HG03378 (cell line): ENCODE measurements at regions not wholly inside any gene's neighbourhood (a gene's known extent, or its start where the extent isn't known, plus 50 kb on each side); places are given as distances from the start of the nearest gene placed in this dataset.

Source experiments
- ATAC-seq: cut with Tn5 transposase; IDR thresholded peaks from one replicate; pipeline ENCODE4 v1.9.1; 2021; ENCODE audit warnings: mild to moderate bottlenecking, moderate library complexity; ENCODE audit not compliant: unreplicated experiment

DNA sequence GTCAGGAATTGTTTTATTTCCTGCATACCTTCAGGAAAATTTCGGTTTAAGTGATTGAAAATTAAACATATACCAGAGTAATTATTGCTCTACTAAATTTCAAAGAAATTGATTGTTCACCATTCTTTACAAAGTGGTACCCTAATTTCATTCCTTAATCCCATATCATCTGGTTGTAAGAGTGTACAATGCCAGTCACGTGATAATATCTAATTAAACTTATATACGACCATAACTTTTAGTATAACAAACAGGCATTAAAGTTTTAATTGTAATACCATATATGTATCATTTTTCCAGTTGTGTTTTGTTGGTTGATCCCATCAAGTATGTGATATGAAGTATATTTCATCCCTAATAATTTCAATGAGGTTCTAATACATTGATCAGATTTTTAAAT is 74.8 kb upstream of the PLSCR5 start:
- no peak for ATAC-seq

DNA sequence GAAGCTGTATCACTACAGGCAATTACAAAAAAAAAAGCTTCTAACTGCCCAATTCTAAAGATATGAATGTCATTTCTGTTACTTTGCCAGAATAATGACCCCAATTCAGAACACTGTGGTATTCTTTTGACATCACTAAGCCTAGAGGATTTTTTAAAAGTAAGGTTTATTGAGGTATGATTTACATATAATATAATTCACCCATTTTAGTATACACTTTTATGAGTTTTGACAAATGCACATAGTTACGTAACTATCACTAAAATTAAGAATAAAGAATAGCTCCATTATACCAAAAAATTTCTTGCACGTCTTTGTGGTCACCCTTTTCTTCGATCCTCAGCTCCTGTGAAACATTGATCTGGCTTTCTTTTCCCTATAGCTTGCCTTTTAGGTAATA is 74.0 kb upstream of the PLSCR5 start:
- no peak for ATAC-seq

- ATAC-seq, result no peak
Measured at GRCh38 chr3:146672941-146673340, 67.8 kb upstream of the PLSCR5 start.

GRCh38 chr3:146664403-146664802 is 59.3 kb upstream of the PLSCR5 start:
- no peak for ATAC-seq

- no peak for ATAC-seq
Measured at GRCh38 chr3:146658841-146659240, 53.7 kb upstream of the PLSCR5 start.

- no peak for ATAC-seq
Measured at GRCh38 chr3:146655333-146655996, 50.3 kb upstream of the PLSCR5 start.
